Activated CD8-positive, alpha-beta T cell treated with anti-CD3 and anti-CD28 coated beads for 36 hours (primary cell): ENCODE measurements at regions not wholly inside any gene's neighbourhood (a gene's known extent, or its start where the extent isn't known, plus 50 kb on each side); places are given as distances from the start of the nearest gene placed in this dataset.

Experiments used
- ATAC-seq: fragments of 200-7000 bp; cut with Tn5 transposase; one replicate; pipeline ENCODE4 v1.10.0; 2021; ENCODE audit warnings: mild to moderate bottlenecking, moderate library complexity
- CTCF ChIA-PET: fragments of 350-600 bp; sonication (Branson Sonifier 250); formaldehyde crosslinking; loops from one replicate; lab custom pipeline; 2021; ENCODE audit warnings: antibody characterized with exemption; lab: Charles Lee
- POLR2A ChIA-PET: fragments of 350-600 bp; sonication (Branson Sonifier 250); formaldehyde crosslinking; loops from one replicate; lab custom pipeline; 2021; ENCODE audit warnings: antibody characterized with exemption; lab: Charles Lee
- DNase-seq: peaks from one replicate; pipeline ENCODE4 v3.0.0-alpha.2; 2020
- H3K27ac Mint-ChIP-seq: one replicate; pipeline ENCODE4 v1.8.0; 2021; ENCODE audit warnings: mild to moderate bottlenecking, mixed read lengths
- H3K27me3 Mint-ChIP-seq: one replicate; pipeline ENCODE4 v1.8.0; 2021; ENCODE audit warnings: mixed read lengths
- H3K36me3 Mint-ChIP-seq: one replicate; pipeline ENCODE4 v1.8.0; 2021; ENCODE audit warnings: low read depth, mixed read lengths
- H3K4me1 Mint-ChIP-seq: one replicate; pipeline ENCODE4 v1.8.0; 2021; ENCODE audit warnings: low read depth, mixed read lengths
- H3K4me3 Mint-ChIP-seq: one replicate; pipeline ENCODE4 v1.8.0; 2021; ENCODE audit warnings: mild to moderate bottlenecking, moderate library complexity, mixed read lengths
- H3K9me3 Mint-ChIP-seq: one replicate; pipeline ENCODE4 v1.8.0; 2021; ENCODE audit warnings: mixed read lengths
- intact Hi-C: fragments of 100-400 bp; cut with micrococcal nuclease; formaldehyde crosslinking; loops from one replicate; pipeline ENCODE4 v1.10.0; 2022
- TF ChIP-seq, protein P1 (sequence below): fragments of 200-600 bp; IDR thresholded peaks from one replicate; pipeline ENCODE4 v1.8.0; 2022; ENCODE audit warnings: antibody characterized with exemption, mild to moderate bottlenecking

DNA sequence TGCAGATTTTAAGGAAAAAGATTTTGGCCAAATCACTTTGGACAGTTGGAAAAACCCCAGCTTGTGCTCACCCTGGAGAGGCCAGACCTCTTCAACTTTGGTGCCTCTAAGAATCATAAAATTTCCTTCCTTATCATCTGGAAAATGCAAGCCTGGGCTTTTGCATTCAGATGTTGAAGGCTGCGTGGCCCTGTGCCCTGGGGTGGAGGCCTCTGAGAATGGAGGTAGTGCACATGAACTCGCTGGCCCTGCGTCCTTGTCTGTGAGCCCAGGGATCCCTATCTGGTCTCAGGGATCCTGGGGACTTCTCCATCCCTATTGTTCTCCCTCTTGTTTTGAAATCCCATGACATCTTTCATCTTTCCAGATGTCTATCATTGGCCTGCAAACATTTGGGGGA, 64.6 kb upstream of the ARNT2 start:
- CTCF ChIA-PET: no interaction called here
- Mint-ChIP-seq H3K4me1 (no peaks in the 10 kb centered on the region), H3K27ac (no peak overlapping the region), H3K9me3 (no peaks in the 10 kb centered on the region), H3K36me3 (no peaks in the 10 kb centered on the region), H3K27me3 (peaks cover 23% of the 10 kb centered on the region), H3K4me3 (no peak overlapping the region)
- POLR2A ChIA-PET: no interaction called here
- ATAC-seq: no peak
- no peak for DNase-seq
- intact Hi-C loops: no loop called here
- TF ChIP-seq, protein P1, sequence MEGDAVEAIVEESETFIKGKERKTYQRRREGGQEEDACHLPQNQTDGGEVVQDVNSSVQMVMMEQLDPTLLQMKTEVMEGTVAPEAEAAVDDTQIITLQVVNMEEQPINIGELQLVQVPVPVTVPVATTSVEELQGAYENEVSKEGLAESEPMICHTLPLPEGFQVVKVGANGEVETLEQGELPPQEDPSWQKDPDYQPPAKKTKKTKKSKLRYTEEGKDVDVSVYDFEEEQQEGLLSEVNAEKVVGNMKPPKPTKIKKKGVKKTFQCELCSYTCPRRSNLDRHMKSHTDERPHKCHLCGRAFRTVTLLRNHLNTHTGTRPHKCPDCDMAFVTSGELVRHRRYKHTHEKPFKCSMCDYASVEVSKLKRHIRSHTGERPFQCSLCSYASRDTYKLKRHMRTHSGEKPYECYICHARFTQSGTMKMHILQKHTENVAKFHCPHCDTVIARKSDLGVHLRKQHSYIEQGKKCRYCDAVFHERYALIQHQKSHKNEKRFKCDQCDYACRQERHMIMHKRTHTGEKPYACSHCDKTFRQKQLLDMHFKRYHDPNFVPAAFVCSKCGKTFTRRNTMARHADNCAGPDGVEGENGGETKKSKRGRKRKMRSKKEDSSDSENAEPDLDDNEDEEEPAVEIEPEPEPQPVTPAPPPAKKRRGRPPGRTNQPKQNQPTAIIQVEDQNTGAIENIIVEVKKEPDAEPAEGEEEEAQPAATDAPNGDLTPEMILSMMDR: no peak

DNA sequence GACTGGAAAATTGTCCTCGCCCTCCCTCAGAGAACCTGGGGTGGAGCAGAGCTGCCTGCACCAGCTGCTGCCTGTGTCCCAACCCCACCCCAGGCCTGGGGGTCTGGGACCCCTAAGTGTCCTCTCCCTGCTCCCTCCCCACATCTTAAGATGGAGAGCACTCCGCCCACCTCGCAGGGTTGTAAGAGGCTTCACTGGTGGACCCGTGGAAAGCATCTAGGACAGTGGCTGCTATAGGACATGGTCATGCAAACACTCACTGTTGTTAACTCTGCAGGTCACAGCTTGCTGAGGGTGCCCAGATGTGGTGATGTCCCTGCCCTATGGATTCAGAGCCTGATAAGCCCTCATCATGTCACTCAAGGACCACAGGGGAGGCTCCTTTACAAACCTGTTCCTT, 62.0 kb upstream of the ARNT2 start:
- no peak for DNase-seq
- Mint-ChIP-seq H3K4me3 (no peak overlapping the region), H3K4me1 (no peaks in the 10 kb centered on the region), H3K9me3 (no peaks in the 10 kb centered on the region), H3K36me3 (no peaks in the 10 kb centered on the region), H3K27me3 (peaks cover 25% of the 10 kb centered on the region), H3K27ac (no peak overlapping the region)
- ChIA-PET POLR2A (no interaction called here), CTCF (no interaction called here)
- intact Hi-C loops: no loop called here
- ATAC-seq: no peak
- TF ChIP-seq, protein P1: no peak

DNA sequence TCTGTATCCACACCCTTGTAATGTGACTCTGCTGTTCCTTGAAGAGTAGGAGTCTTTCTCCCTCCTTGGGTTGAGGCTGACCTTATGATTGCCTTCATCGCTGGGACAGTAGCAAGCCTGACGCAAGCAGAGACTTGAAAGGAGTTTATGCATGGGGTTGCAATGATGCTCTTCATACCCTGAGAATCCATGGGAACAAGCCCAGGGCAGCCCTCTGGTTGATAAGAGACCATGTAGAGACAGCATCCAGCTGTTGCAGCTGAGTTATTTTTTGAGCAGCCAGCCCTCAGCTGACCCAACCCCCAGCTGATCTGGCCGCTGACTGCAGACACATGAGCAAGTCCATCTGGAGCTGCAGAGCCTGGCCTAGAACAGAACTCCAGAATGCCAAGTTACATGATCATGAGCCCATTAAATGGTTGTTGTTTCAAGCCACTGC, 60.6 kb upstream of the ARNT2 start:
- H3K36me3 Mint-ChIP-seq: no peaks in the 10 kb centered on the region
- H3K27me3 Mint-ChIP-seq: peaks cover 25% of the 10 kb centered on the region
- intact Hi-C loops: no loop called here
- TF ChIP-seq, protein P1: no peak
- ChIA-PET CTCF (no interaction called here), POLR2A (no interaction called here)
- ATAC-seq (no peak), DNase-seq (no peak)
- H3K27ac Mint-ChIP-seq: no peak overlapping the region
- no peaks in the 10 kb centered on the region for H3K9me3 Mint-ChIP-seq
- no peaks in the 10 kb centered on the region for H3K4me1 Mint-ChIP-seq
- no peak overlapping the region for H3K4me3 Mint-ChIP-seq

DNA sequence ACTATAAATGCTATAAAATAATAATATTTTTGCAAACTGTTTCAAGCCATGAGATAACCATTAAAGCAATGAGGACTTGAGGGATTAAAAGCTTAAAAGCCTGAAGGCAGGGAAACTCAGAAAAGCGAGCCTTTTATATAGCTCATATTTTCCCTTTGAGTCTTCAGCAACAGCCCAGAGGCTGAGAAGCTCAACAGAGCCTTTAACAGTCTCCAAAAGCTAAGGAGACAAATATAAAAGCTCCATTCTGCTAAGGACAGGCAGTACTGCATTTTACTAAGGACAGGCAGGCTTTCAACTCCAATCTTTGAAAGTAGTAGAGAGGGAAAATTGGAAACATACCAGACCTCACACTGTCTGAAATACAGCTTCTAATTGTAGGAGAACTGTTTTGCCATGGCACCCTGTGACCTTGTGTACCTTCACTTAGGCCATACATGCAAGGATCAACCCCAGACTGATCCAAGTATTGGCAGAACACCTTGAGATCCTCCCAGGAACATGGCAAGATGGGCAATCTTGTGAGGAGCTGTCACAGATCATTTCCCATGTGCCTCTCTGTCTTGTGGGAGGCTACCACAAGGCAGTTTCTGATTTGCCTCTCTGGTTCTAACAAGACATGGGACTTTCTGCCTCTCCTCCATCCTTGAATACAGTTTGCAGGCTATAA, 53.1 kb upstream of the ARNT2 start:
- Mint-ChIP-seq H3K9me3 (no peaks in the 10 kb centered on the region), H3K4me1 (no peaks in the 10 kb centered on the region), H3K36me3 (no peaks in the 10 kb centered on the region), H3K4me3 (no peak overlapping the region), H3K27me3 (peaks cover 17% of the 10 kb centered on the region), H3K27ac (no peak overlapping the region)
- ATAC-seq (no peak), DNase-seq (no peak)
- ChIA-PET CTCF (no interaction called here), POLR2A (no interaction called here)
- intact Hi-C loops: no loop called here
- TF ChIP-seq, protein P1: no peak
